K562 (cell line): ENCODE measurements at regions not wholly inside any gene's neighbourhood (a gene's known extent, or its start where the extent isn't known, plus 50 kb on each side); places are given as distances from the start of the nearest gene placed in this dataset.

ENCODE experiments used
- ATAC-seq: fragments of 200-7000 bp; cut with Tn5 transposase; 3 replicates; pipeline ENCODE4 v1.9.1; 2020; ENCODE audit warnings: moderate library complexity
- BruUV-seq: library from RNA; stranded (reverse); fragments of 400-500 nt; replicated peaks from 2 replicates; lab custom pipeline; 2021; lab: Mats Ljungman, UMichigan
- CTCF ChIA-PET: fragments of 300-600 bp; formaldehyde crosslinking; extraction: SDS; loops from one replicate; lab custom pipeline; 2021; ENCODE audit warnings: low intra/inter-chr PET ratio; lab: Yijun Ruan, JAX
- POLR2A ChIA-PET: fragments of 300-600, 350-650 bp; sonication (Branson Sonifier 250); formaldehyde crosslinking; extraction: SDS; loops from one replicate; lab custom pipeline; 2021; ENCODE audit warnings: antibody characterized with exemption, inconsistent platforms; lab: Yijun Ruan, JAX
- DNase-seq, 4 experiments: peaks; one replicate each; pipeline versions ENCODE4 v3.0.0 to v3.0.0-alpha.2; 2011 to 2018; ENCODE audit warnings: low spot score in 3 of 4, mixed read lengths in 3 of 4; ENCODE audit errors: extremely low read depth in 1 of 4
- FAIRE-seq: peaks from 2 replicates; lab custom pipeline; 2011; peaks lifted over from hg19 to GRCh38; lab: Jason Lieb, UNC
- H2AFZ ChIP-seq: 2 replicates; pipeline ENCODE4 v1.6.0; 2011; ENCODE audit warnings: low read depth, low read length, control low read depth, inconsistent platforms
- H3K27ac ChIP-seq: fragments of 200-600 bp; 3 replicates; pipeline ENCODE4 v1.8.0; 2011; ENCODE audit warnings: low read depth, mild to moderate bottlenecking, control low read depth, inconsistent platforms, low read length, moderate library complexity, mixed read lengths; ENCODE audit errors: extremely low read depth
- H3K27me3 ChIP-seq, 2 experiments: fragments of 300-600 bp in 1 of 2; 2 replicates in 1 of 2; 3 replicates in 1 of 2; pipeline versions ENCODE4 v1.6.0 to v1.8.0; 2011; ENCODE audit warnings: inconsistent platforms in 2 of 2, low read length in 2 of 2, mild to moderate bottlenecking in 1 of 2, mixed read lengths in 1 of 2, moderate library complexity in 1 of 2; ENCODE audit not compliant: control insufficient read depth in 2 of 2, insufficient read depth in 2 of 2
- H3K36me3 ChIP-seq: fragments of 300-600 bp; 3 replicates; pipeline ENCODE4 v1.8.0; 2011; ENCODE audit warnings: mild to moderate bottlenecking, low read length, inconsistent platforms; ENCODE audit not compliant: control insufficient read depth, insufficient read depth
- H3K4me1 ChIP-seq, 2 experiments: fragments of 200-600 bp in 1 of 2; replicated peaks in 1 of 2; 2 replicates in 1 of 2; 3 replicates in 1 of 2; pipeline versions ENCODE4 v1.5.1 to v1.8.0; 2011; ENCODE audit warnings: inconsistent platforms in 2 of 2, low read length in 2 of 2, mild to moderate bottlenecking in 1 of 2, mixed read lengths in 1 of 2, moderate library complexity in 1 of 2; ENCODE audit not compliant: control insufficient read depth in 2 of 2, insufficient read depth in 2 of 2
- H3K4me2 ChIP-seq: 2 replicates; pipeline ENCODE4 v1.6.1; 2011; ENCODE audit warnings: low read length, control low read depth, inconsistent platforms, mixed read lengths; ENCODE audit not compliant: insufficient read depth
- H3K4me3 ChIP-seq: fragments of 200-600 bp; sonication (generic), shearing (Covaris generic); 2 replicates; pipeline ENCODE4 v1.5.1; 2016; ENCODE audit warnings: control low read depth, inconsistent platforms
- H3K79me2 ChIP-seq: fragments of 200-600 bp; 3 replicates; pipeline ENCODE4 v1.8.0; 2011; ENCODE audit warnings: low read length, inconsistent platforms; ENCODE audit not compliant: control insufficient read depth, insufficient read depth
- H3K9ac ChIP-seq, 2 experiments: 2 replicates each; pipeline versions ENCODE4 v1.6.0 to v1.6.1; 2011; ENCODE audit warnings: low read depth in 2 of 2, low read length in 2 of 2, control low read depth in 1 of 2, inconsistent platforms in 1 of 2, mild to moderate bottlenecking in 1 of 2, mixed read lengths in 1 of 2; ENCODE audit not compliant: insufficient read depth in 1 of 2
- H3K9me1 ChIP-seq: one replicate; pipeline ENCODE4 v1.6.0; 2011; ENCODE audit warnings: inconsistent platforms, mild to moderate bottlenecking, low read length, moderate library complexity; ENCODE audit not compliant: control insufficient read depth, insufficient read depth
- H3K9me3 ChIP-seq: replicated peaks from 2 replicates; pipeline ENCODE4 v1.5.1; 2011; ENCODE audit warnings: low read depth, low read length, inconsistent platforms; ENCODE audit not compliant: control insufficient read depth, insufficient read depth
- H4K20me1 ChIP-seq: replicated peaks from 2 replicates; pipeline ENCODE4 v1.6.1; 2011; ENCODE audit warnings: low read length, inconsistent platforms, mixed read lengths; ENCODE audit not compliant: control insufficient read depth, insufficient read depth
- CBX3 ChIP-seq, 2 experiments: IDR thresholded peaks; 1 replicate in 1 of 2; 2 replicates in 1 of 2; pipeline ENCODE4 v1.6.1; 2012; ENCODE audit warnings: inconsistent platforms in 2 of 2, low read length in 2 of 2, borderline replicate concordance in 1 of 2, control low read depth in 1 of 2
- DDX20 ChIP-seq: fragments of 450-650 bp; IDR thresholded peaks from 2 replicates; pipeline ENCODE4 v1.6.1; 2016; ENCODE audit warnings: missing genetic modification characterization, low read depth, mild to moderate bottlenecking, missing compliant biosample characterization, moderate library complexity
- ETV5 ChIP-seq: sonication (generic); formaldehyde crosslinking; IDR thresholded peaks from 2 replicates; pipeline ENCODE4 v1.4.0; 2020; ENCODE audit warnings: low read depth, mild to moderate bottlenecking, missing genetic modification reagents
- ETV6 ChIP-seq, 3 experiments: fragments of 150-350 bp in 1 of 3; sonication (generic) in 1 of 3; formaldehyde crosslinking in 1 of 3; IDR thresholded peaks; 2 replicates each; pipeline versions ENCODE4 v1.6.1 to v1.8.0; 2014 to 2022; ENCODE audit warnings: borderline replicate concordance in 2 of 3, low read depth in 2 of 3, antibody characterized with exemption in 1 of 3, low read length in 1 of 3, mild to moderate bottlenecking in 1 of 3, missing genetic modification reagents in 1 of 3
- FOS ChIP-seq: IDR thresholded peaks from 3 replicates; pipeline ENCODE4 v1.6.1; 2011; ENCODE audit not compliant: insufficient read length; ENCODE audit errors: extremely low read depth
- FOXM1 ChIP-seq, 2 experiments: fragments of 450-650 bp in 1 of 2; sonication (generic) in 1 of 2; formaldehyde crosslinking in 1 of 2; IDR thresholded peaks; 2 replicates each; pipeline versions ENCODE4 v1.6.1 to v1.9.0; 2017 to 2022; ENCODE audit warnings: low read depth in 2 of 2, mild to moderate bottlenecking in 2 of 2, missing genetic modification reagents in 1 of 2, moderate library complexity in 1 of 2
- KLF6 ChIP-seq: fragments of 250-450 bp; sonication (Bioruptor Pico); IDR thresholded peaks from 2 replicates; pipeline ENCODE4 v1.4.0; 2020; ENCODE audit warnings: mild to moderate bottlenecking, moderate library complexity, borderline replicate concordance
- MCM2 ChIP-seq: fragments of 450-650 bp; IDR thresholded peaks from 2 replicates; pipeline ENCODE4 v1.6.1; 2017; ENCODE audit warnings: low read depth, mild to moderate bottlenecking
- MEF2A ChIP-seq: IDR thresholded peaks from 2 replicates; pipeline ENCODE4 v1.6.1; 2011; ENCODE audit warnings: low read depth, mild to moderate bottlenecking, low read length, moderate library complexity; ENCODE audit not compliant: control insufficient read depth
- TAF1 ChIP-seq: IDR thresholded peaks from 2 replicates; pipeline ENCODE4 v1.6.1; 2011; ENCODE audit warnings: mild to moderate bottlenecking, low read length, moderate library complexity; ENCODE audit not compliant: insufficient read depth, control insufficient read depth, severe bottlenecking; ENCODE audit errors: extremely low read depth
- TAF7 ChIP-seq: fragments of 450-650 bp; IDR thresholded peaks from 2 replicates; pipeline ENCODE4 v1.6.1; 2016; ENCODE audit warnings: missing genetic modification characterization, missing compliant biosample characterization
- ZC3H11A ChIP-seq: IDR thresholded peaks from 2 replicates; pipeline ENCODE4 v1.6.1; 2012; ENCODE audit warnings: low read depth, low read length, improper control_type of control experiment
- WGBS: fragments of 100-300 bp; shearing (Covaris generic); methylation state at CpG from one replicate; pipeline ENCODE4 v1.1.6; 2016; ENCODE audit warnings: low coverage, mixed read lengths; ENCODE audit not compliant: insufficient coverage; ENCODE audit errors: missing lambda C conversion rate; 5-methylcytosine and 5-hydroxymethylcytosine counted together
- in situ Hi-C: fragments of 300-500 bp; cut with MboI; formaldehyde crosslinking; loops from 4 replicates; pipeline ENCODE4 v1.15.0; 2018; ENCODE audit warnings: inconsistent platforms, mixed read lengths
- intact Hi-C: fragments of 100-400 bp; cut with micrococcal nuclease; formaldehyde crosslinking; loops from 2 replicates; pipeline ENCODE4 v1.14.2; 2022
- TF ChIP-seq, protein P1 (sequence below): fragments of 450-650 bp; formaldehyde crosslinking; IDR thresholded peaks from 2 replicates; pipeline ENCODE4 v1.4.0; 2022; ENCODE audit warnings: mild to moderate bottlenecking, moderate library complexity

DNA sequence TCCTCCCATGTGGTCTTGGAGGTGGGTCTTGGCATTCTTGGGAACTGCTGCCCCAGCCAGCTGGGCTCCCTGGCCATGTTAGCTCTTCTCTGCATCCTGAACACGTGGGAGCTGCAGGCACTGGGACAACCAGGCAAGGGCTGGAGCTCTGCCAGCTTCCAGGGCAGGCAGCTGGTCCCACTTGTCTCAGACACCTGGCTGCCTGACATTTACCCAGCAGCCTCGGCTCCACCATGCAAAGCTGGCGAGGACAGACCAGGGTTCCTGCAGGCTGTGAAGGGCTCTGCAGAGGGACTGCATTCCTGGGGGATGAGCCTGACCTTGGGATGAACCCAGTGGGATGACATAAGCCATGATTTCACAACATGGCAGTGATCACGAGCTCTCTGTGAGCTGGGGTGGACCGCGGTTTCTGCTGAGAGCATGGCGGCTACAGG is 99.0 kb upstream of the TSHZ3 start:
- Histone ChIP-seq H3K9me1 (no peaks in the 10 kb centered on the region), H3K27ac (no peak overlapping the region), H3K4me3 (no peak overlapping the region), H3K4me2 (no peak overlapping the region), H3K36me3 (no peaks in the 10 kb centered on the region), H4K20me1 (no peaks in the 10 kb centered on the region), H3K9me3 (no peaks in the 10 kb centered on the region)
- intact Hi-C loops (no loop called here), in situ Hi-C loops (no loop called here)
- CTCF ChIA-PET: no interaction called here
- WGBS: 0% methylated on average over 7 of the region's 7 CpGs
- ATAC-seq: no peak
- TF ChIP-seq TAF1 (no peak), KLF6 (no peak), FOXM1 (IDR thresholded peaks at IDR 0.05; ENCODE audit: low read depth) (no peak), FOXM1 (CRISPR knock-in tag; IDR thresholded peaks at IDR 0.05; ENCODE audit: low read depth) (no peak), TAF7 (tag) (no peak), CBX3 (IDR thresholded peaks at IDR 0.05; ENCODE audit: borderline replicate concordance in 1 of 2, low read length in 2 of 2) (no peak), MEF2A (no peak), FOS (no peak), ETV6 (IDR thresholded peaks at IDR 0.05; ENCODE audit: borderline replicate concordance in 1 of 2, low read depth in 2 of 2, low read length in 1 of 2) (no peak), ETV6 (CRISPR knock-in tag; IDR thresholded peaks at IDR 0.05; ENCODE audit: borderline replicate concordance) (no peak), ZC3H11A (no peak), DDX20 (tag) (no peak), ETV5 (no peak), MCM2 (no peak)
- TF ChIP-seq, protein P1, sequence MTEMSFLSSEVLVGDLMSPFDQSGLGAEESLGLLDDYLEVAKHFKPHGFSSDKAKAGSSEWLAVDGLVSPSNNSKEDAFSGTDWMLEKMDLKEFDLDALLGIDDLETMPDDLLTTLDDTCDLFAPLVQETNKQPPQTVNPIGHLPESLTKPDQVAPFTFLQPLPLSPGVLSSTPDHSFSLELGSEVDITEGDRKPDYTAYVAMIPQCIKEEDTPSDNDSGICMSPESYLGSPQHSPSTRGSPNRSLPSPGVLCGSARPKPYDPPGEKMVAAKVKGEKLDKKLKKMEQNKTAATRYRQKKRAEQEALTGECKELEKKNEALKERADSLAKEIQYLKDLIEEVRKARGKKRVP (CRISPR knock-in tag): no peak
- TF ChIP-seq, all 486 proteins: peak for 0
- DNase-seq (no peak), FAIRE-seq (no peak)
- no TSS peak for BruUV-seq
- H3K79me2 ChIP-seq: no peaks in the 10 kb centered on the region
- H2AFZ ChIP-seq: no peak overlapping the region
- H3K9ac ChIP-seq: no peak overlapping the region
- no peaks in the 10 kb centered on the region for H3K4me1 ChIP-seq
- no peaks in the 10 kb centered on the region; a peak in 1 of 5 replicates for H3K27me3 ChIP-seq
- POLR2A ChIA-PET: no interaction called here
